Natural killer cell treated with Interleukin-12 subunit alpha and Interleukin-12 subunit beta and Interleukin-15 and Interleukin-18, amount 100 ng/mL, for 72 hours (primary cell): ENCODE measurements at regions not wholly inside any gene's neighbourhood (a gene's known extent, or its start where the extent isn't known, plus 50 kb on each side); places are given as distances from the start of the nearest gene placed in this dataset.

Experiments
- ATAC-seq, 2 donors: fragments of 150-1000 bp; cut with Tn5 transposase in 1 of 2; sonication (Bioruptor Pico), chemical (Tn5 transposase) in 1 of 2; 2 replicates each; pipeline ENCODE4 v1.10.0; 2021
- DNase-seq: peaks from one replicate; pipeline ENCODE4 v3.0.0; 2022; ENCODE audit warnings: low spot score
- H3K27ac Mint-ChIP-seq, 2 donors: 1 replicate in 1 of 2; 2 replicates in 1 of 2; pipeline ENCODE4 v1.8.0; 2022; ENCODE audit warnings: mixed read lengths in 2 of 2, mild to moderate bottlenecking in 1 of 2, moderate library complexity in 1 of 2
- H3K27me3 Mint-ChIP-seq, 2 donors: 1 replicate in 1 of 2; 2 replicates in 1 of 2; pipeline ENCODE4 v1.8.0; 2022; ENCODE audit warnings: mixed read lengths in 2 of 2
- H3K36me3 Mint-ChIP-seq: one replicate; pipeline ENCODE4 v1.8.0; 2022; ENCODE audit warnings: mixed read lengths
- H3K4me1 Mint-ChIP-seq, 2 donors: 1 replicate in 1 of 2; 2 replicates in 1 of 2; pipeline ENCODE4 v1.8.0; 2022; ENCODE audit warnings: low read depth in 2 of 2, mixed read lengths in 2 of 2, mild to moderate bottlenecking in 1 of 2
- H3K4me3 Mint-ChIP-seq: one replicate; pipeline ENCODE4 v1.8.0; 2022; ENCODE audit warnings: mixed read lengths
- H3K9me3 Mint-ChIP-seq: 2 replicates; pipeline ENCODE4 v1.8.0; 2022; ENCODE audit warnings: mixed read lengths

DNA sequence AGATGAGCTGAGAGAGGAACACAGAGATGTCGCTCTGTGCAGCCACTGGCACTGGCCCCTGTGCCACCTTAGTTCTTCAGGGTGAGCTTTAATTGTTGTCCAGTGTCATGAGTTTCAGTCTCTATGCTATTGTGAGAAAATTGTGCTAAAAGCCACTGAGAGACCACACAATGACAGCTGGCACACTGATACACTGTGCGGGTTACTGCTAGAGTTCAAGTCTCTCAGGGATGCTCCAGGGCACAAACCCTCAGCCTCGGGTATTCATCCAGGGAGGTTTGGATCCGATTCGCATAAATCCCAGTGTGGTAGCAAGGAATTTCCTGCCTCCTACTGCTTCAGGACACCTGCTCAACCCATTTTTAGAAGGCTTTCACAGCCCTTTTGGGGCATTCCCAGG, 68.1 kb upstream of the EDNRB start:
- no peaks in the 10 kb centered on the region for H3K4me1 Mint-ChIP-seq

DNA sequence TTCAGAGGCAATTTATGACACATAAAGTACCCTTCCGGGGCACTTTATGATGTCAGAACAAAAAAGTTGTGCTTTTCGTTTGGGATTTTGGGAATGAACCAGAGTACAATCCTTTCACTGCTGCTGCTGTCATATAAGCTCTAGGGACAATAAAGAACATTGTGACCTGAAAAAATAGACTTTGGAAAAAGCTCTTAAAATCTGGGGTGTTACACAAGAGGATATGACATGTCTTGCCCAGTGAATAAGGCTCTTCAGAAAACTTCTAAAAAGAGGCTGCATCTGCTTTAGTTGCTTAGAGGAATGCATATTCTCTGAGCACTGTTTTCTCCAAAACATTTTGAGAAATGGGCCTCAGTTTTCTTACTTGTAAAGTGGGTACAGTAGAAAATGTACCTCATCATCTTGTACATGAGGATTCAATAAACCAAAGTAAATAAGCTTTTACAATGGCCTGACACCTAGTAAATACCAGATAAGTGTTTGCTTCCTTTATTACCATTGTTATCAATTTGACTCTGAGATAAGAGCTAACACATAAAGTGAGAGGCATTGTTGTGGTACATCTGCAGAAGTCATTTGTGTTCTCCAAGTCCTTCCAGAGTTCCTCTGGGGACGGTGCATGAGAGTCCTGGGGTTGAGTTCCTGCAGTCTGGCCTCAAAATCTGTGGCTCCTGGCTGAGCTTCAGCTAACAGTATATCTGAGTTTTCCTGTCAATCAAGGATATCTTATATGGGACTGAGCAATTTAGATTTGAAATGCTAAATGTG, 67.4 kb upstream of the EDNRB start:
- Mint-ChIP-seq H3K4me3 (no peak overlapping the region), H3K27me3 (peaks cover 9% of the 10 kb centered on the region in 2 donors), H3K9me3 (no peaks in the 10 kb centered on the region), H3K27ac (no peak overlapping the region), H3K4me1 (no peaks in the 10 kb centered on the region), H3K36me3 (no peaks in the 10 kb centered on the region)
- no peak for ATAC-seq
- DNase-seq = no peak

More for the DNA sequence above, 68.1 kb upstream of the EDNRB start:
- H3K27ac Mint-ChIP-seq = no peak overlapping the region
- H3K4me3 Mint-ChIP-seq = no peak overlapping the region
- ATAC-seq (no peak), DNase-seq (no peak)
- no peaks in the 10 kb centered on the region for H3K36me3 Mint-ChIP-seq
- H3K27me3 Mint-ChIP-seq = peaks cover 8 to 9% of the 10 kb centered on the region in 2 donors
- H3K9me3 Mint-ChIP-seq = no peaks in the 10 kb centered on the region

DNA sequence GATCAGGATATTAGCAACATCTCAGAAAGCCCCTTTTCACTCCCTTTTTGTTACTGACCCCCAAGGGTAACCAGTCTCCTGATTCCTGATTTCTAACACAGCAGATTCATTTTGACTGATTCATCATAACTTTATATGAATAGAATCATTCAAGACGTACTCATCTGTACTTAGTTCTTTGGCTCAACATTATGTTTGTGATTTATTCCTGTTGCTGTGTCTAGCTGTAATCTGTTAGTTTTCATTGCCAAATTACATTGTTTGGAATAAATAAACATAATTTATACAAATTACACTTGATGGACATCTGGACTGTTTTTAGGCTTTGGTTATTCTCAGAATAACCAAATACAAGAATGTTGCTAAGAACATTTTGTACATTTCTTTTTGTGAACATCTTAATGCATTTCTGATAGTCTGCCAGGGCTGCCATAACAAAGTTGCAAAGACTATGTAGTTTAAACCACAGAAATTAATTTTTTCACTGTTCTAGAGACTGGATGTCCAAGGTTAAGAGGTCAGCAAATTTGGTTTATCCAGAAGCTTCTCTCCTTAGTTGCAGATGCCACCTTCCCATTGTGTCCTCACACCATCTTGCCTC, 62.8 kb upstream of the EDNRB start:
- H3K27ac Mint-ChIP-seq = no peak overlapping the region
- ATAC-seq (no peak), DNase-seq (no peak)
- no peak overlapping the region for H3K4me3 Mint-ChIP-seq
- no peaks in the 10 kb centered on the region for H3K9me3 Mint-ChIP-seq
- H3K36me3 Mint-ChIP-seq = no peaks in the 10 kb centered on the region
- peaks cover 20 to 32% of the 10 kb centered on the region in 2 donors for H3K27me3 Mint-ChIP-seq
- no peaks in the 10 kb centered on the region for H3K4me1 Mint-ChIP-seq

DNA sequence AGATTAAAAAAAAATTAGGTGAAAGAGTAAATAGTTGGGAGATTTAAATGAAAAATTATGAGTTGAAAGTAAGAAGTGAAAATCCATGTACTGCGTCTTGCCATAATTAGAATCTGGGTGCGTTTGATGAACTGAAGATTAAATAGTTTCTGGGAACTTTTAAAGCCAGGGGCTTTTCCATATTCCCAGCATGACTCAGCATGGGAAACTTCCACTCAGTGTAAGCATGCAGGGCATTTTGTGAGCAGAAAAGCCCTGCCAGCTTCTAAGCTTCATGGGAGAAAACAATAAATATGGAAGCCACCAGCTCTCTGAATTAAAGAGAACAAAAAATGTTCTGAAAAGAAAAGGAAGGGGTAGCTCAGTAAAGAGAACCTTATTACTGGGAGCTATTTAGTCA, 62.0 kb upstream of the EDNRB start:
- H3K4me3 Mint-ChIP-seq = no peak overlapping the region
- no peak for DNase-seq
- no peaks in the 10 kb centered on the region for H3K9me3 Mint-ChIP-seq
- no peaks in the 10 kb centered on the region for H3K36me3 Mint-ChIP-seq
- no peaks in the 10 kb centered on the region for H3K4me1 Mint-ChIP-seq
- ATAC-seq = no peak
- no peak overlapping the region for H3K27ac Mint-ChIP-seq
- H3K27me3 Mint-ChIP-seq = peaks cover 21 to 32% of the 10 kb centered on the region in 2 donors

DNA sequence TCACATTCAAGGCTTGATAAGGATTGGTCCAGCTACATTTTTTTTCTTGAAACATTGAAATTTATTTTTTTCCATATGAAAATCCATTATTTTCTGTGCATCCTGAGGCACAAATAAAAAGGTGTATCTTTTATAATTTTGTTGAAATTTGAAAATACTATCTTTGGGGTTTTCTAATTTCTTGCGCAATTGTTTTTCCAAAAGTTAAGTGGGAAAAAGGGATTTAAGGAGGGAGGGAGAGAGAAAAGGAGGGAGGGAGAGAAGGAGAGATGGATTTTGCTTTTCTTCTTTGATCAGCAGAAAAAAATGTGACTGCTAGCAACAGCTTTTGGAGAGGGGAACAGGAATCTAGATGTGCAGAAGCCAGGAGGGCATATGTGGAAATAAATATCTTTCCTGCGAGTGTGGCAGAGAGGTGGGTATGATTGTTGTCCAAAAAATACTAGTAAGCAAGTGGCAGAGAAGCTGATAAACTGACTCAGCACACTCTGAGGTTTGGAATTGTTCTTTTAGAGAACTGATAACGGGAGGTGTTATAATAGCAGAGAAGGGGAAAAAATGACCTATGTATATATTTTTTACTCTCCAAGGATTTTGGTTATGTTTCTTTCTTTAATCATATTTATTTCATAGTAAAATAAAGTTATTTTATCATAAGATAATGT, 61.2 kb upstream of the EDNRB start:
- peaks cover 18 to 24% of the 10 kb centered on the region in 2 donors for H3K27me3 Mint-ChIP-seq
- no peaks in the 10 kb centered on the region for H3K4me1 Mint-ChIP-seq
- ATAC-seq (no peak), DNase-seq (no peak)
- no peaks in the 10 kb centered on the region for H3K36me3 Mint-ChIP-seq
- no peaks in the 10 kb centered on the region for H3K9me3 Mint-ChIP-seq
- H3K4me3 Mint-ChIP-seq = no peak overlapping the region
- H3K27ac Mint-ChIP-seq = no peak overlapping the region

DNA sequence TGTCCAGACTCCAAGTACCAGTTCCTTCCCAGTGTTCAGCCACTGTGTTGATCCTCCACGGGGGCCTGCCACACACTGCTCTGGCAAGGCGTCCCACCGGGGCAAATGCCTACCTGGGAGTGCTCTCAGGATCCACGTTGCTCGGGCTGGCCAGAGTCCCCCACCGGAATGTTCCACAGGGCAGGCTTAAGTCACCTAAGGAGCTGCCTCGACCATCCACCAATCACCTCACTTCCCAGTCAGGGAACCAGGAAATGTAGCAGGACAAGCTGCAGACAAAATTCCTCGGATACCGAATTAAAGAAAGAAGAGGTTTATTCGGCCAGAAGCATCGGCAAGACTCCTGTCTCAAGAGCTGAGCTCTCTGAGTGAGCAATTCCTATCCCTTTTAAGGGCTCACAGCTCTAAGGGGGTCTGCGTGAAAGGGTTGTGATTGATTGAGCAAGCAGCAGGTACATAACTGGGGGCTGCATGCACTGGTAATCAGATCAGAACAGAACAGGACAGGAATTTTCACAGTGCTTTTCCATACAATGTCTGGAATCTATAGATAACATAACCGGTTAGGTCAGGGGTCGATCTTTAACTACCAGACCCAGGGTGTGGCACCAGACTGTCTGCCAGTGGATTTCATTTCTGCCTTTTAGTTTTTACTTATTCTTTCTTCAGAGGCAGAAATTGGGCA, 56.9 kb upstream of the EDNRB start:
- peaks cover 13 to 20% of the 10 kb centered on the region in 2 donors for H3K27me3 Mint-ChIP-seq
- no peaks in the 10 kb centered on the region for H3K36me3 Mint-ChIP-seq
- no peaks in the 10 kb centered on the region for H3K9me3 Mint-ChIP-seq

DNA sequence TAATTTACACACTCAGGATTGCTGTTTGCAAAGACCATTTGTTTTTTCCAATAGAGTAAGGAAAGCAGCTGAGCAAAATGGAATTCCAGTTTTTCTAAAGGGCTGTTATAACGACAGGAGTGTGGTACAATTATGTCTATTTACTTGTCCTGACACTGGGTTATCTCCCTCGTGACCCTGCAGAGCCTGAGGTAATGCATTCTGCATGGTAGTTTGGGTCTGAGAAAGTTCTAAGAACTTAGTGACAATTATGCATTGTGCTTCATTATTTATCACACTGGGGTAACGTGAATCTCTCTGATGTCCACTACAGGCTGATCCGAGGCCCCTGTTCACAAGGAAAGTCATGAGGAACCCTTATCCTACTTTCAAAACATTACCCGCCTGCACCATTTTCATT, 50.7 kb upstream of the EDNRB start:
- DNase-seq = no peak
- no peak overlapping the region for H3K27ac Mint-ChIP-seq
- no peak overlapping the region for H3K4me3 Mint-ChIP-seq
- peaks cover 0 to 3% of the 10 kb centered on the region in 2 donors for H3K27me3 Mint-ChIP-seq
- ATAC-seq = no peak
- H3K9me3 Mint-ChIP-seq = no peaks in the 10 kb centered on the region
- no peaks in the 10 kb centered on the region for H3K36me3 Mint-ChIP-seq
- no peaks in the 10 kb centered on the region for H3K4me1 Mint-ChIP-seq

More for the DNA sequence above, 56.9 kb upstream of the EDNRB start:
- Mint-ChIP-seq H3K4me3 (no peak overlapping the region), H3K27ac (no peak overlapping the region), H3K4me1 (no peaks in the 10 kb centered on the region)
- DNase-seq (no peak), ATAC-seq (no peak)
